OCI-LY7 (cell line): ENCODE measurements at regions not wholly inside any gene's neighbourhood (a gene's known extent, or its start where the extent isn't known, plus 50 kb on each side); places are given as distances from the start of the nearest gene placed in this dataset.

Experiments
- CTCF ChIP-seq: fragments of 200-600 bp; sonication (generic); conservative IDR thresholded peaks from 2 replicates; pipeline ENCODE4 v1.5.1; 2014; ENCODE audit warnings: mild to moderate bottlenecking, antibody characterized with exemption, low read length, moderate library complexity, mixed read lengths
- EZH2phosphoT487 ChIP-seq: fragments of 200-600 bp; sonication (generic); IDR thresholded peaks from 2 replicates; pipeline ENCODE4 v1.6.1; 2018; ENCODE audit warnings: low read depth, borderline replicate concordance, mild to moderate bottlenecking, mixed run types, antibody characterized with exemption, low read length, moderate library complexity, mixed read lengths

- TF ChIP-seq CTCF = 0 out of 2 replicates have a peak, but pooled peaks have one; percentile 34
- no peak for TF ChIP-seq EZH2phosphoT487
Measured at GRCh38 chr3:852033-852432, 240.8 kb upstream of the CNTN6 start.
